HG02642 (cell line): ENCODE measurements at regions not wholly inside any gene's neighbourhood (a gene's known extent, or its start where the extent isn't known, plus 50 kb on each side); places are given as distances from the start of the nearest gene placed in this dataset.

Experiments
- ATAC-seq: cut with Tn5 transposase; IDR thresholded peaks from one replicate; pipeline ENCODE4 v1.9.1; 2021; ENCODE audit warnings: mild to moderate bottlenecking; ENCODE audit not compliant: unreplicated experiment, poor library complexity

DNA sequence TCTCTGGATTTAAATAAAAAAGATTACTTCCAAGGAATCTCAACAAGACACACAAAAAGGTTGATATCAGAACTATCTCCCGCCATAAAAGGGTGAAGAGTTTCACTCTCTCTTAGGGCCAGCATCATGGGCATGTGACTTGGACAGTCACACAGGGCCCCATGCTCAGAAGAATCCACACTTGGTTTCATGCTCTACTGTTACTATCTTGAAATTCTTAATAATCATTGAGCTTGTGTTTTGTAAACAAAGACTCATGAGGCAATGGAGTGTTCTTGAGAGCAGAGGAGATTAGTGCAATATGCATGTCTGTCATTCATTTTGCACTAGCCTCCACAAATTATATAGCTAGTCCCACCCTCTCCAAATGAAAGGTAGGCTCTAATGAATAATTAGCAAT lies 58.4 kb downstream of the HMHB1 start:
- no peak for ATAC-seq

DNA sequence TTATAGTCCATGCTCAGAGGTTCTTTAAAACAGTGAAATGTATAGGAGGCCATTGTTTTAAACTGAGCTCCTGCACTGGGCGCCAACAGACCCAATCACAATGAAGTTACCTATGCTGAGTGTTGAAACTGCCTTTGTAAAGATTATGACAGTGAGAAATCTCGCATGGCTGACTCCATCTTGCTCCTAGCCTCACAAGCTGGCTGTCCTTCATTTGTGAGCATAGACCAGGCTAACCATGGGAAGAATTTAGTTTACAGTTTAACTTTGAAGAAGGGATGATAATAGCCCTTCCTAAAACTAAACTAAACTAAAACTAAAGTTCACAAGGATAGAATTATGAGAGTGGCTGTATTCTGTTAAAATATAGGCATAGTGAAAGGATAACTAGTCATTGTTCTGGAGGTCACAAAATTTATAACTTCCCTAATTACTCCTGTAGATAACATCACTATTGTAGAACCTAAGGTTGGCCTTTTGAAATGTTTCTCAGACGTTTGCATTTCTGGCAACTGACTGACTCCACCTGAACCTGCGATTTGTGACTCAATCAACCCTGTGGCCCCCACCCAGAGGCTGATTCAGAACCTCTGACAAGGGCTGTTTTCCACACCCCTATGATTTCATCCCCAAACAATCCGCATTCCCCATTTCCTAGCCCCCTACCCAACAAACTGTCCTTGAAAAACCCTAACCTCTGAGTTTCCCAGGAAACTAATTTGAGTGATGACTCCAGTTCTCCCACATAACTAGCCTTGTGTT lies 59.1 kb downstream of the HMHB1 start:
- no peak for ATAC-seq

- no peak for ATAC-seq
These were observed 59.7 kb downstream of the HMHB1 start for GRCh38 chr5:143871672-143872071.

- no peak for ATAC-seq
These were observed 62.4 kb downstream of the HMHB1 start for GRCh38 chr5:143874312-143874711.

GRCh38 chr5:143877196-143877595 lies 65.2 kb downstream of the HMHB1 start:
- no peak for ATAC-seq

- no peak for ATAC-seq
These were observed 66.5 kb downstream of the HMHB1 start for GRCh38 chr5:143878430-143878829.

DNA sequence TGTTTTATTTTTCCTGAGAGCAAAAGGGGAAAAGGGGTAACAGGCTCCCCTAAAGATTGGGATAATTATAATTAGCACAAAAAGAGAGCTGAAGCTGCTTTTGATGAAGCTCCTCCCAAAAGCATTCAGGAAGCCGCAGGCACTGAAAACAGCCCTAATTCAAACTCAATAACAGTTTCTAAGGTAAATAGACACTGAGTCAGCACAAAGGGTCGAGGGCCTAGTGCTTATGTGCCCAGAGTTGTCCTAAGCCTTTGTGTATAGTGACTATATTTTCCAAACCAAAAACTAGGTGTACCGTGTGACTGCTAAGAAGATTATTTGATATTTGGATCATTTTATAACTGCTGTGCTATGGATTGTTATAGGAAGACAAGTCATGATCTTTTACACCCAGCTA lies 67.7 kb downstream of the HMHB1 start:
- ATAC-seq = no peak

DNA sequence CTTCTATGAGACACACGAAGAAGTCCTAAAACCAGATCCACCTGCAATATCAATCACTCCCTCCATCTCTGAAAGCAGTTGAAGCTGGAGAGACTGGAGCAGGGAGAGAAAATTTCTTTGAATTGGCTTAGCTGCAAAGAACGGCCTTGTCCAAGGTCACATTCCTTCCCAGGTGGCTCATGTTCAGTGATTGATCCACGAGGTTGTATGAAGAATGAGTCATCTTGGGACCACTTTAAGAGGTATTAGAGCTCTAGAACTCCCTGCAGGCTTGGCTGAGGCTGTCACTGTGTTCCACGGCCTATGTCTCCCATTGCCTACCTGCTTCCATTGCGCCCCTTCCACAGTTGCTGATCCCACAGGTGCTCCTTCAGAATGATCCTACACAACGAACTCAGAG lies 68.2 kb downstream of the HMHB1 start:
- ATAC-seq = no peak

DNA sequence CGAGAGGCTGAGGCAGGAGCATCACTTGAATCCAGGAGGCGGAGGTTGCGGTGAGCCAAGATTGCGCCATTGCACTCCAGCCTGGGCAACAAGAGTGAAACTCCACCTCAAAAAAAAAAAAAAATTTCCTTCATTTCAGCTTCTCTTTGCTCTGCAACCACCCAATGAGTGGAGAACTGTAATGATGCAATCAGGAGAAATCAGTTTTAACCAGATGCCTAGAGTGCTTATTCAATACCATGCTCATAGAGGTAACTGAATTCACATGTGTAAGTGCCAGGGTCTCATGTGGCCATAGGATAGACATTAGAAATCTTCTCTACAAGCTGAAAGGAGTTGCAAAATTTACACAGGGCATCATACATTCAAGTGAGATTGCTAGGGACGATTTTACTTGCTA lies 70.6 kb downstream of the HMHB1 start:
- no peak for ATAC-seq

- ATAC-seq = no peak
These were observed 74.1 kb downstream of the HMHB1 start for GRCh38 chr5:143886096-143886495.

- no peak for ATAC-seq
These were observed 75.0 kb downstream of the HMHB1 start for GRCh38 chr5:143886651-143887638.

GRCh38 chr5:143887903-143888665 lies 76.1 kb downstream of the HMHB1 start:
- no peak for ATAC-seq

GRCh38 chr5:143888912-143889311 lies 77.0 kb downstream of the HMHB1 start:
- ATAC-seq = no peak

- no peak for ATAC-seq
These were observed 78.0 kb downstream of the HMHB1 start for GRCh38 chr5:143889986-143890385.

DNA sequence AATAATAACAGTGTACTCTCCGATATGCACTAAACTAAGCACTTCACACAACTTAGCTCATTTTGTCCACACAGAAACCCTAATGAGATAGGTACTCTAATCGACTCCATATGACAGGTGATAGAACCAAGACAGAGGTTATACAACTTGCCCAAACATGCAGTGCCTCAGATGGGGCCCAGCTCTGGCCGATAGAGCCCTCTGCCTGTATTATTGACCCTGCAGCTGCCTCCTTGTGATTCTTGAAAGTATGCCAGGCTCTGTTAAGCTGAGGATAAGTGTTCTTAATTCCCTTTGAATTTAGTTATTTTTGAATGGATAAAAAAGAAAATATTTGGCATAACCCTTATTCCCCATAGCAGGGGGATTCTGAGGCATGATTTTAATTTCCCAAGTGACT lies 78.5 kb downstream of the HMHB1 start:
- ATAC-seq = no peak

DNA sequence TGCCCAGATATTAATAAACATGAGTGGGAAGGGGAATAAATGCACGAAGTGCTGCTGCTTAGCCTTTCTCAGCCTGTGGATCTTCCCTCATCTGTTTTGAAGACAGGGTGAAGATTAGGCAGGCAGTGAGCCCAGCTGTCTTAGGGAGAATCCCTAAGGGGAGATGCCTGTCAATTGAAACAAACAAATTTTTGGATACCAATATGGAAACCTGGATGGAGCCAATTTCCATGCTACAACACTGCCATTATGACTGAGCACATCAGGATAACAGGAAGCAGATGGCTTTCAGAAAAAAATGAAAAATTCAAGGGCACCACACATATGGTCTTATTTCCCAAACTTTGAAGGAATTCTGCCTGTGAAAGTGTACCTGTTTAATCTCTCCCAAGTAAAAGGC lies 80.3 kb downstream of the HMHB1 start:
- ATAC-seq = no peak

DNA sequence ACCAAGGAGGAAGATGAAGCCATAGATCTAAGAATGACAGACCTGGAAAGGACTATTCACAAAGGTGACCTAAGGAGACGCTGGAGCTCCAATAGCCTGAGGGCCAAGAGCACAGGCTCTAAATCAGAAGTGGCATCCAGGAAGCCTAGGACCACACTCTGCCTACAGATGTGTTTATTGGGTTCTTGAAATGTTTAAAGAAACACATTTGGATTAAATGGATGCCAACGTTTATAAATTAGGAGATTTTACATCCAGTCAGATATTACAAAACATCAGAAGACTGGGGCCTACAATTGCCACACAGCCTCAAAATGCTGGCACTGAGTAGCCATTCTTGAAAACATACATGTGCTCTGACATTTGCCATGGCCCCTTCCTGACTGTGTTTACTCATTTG lies 80.9 kb downstream of the HMHB1 start:
- ATAC-seq = no peak

- ATAC-seq = no peak
These were observed 81.7 kb downstream of the HMHB1 start for GRCh38 chr5:143893638-143894037.

GRCh38 chr5:143896516-143896915 lies 84.6 kb downstream of the HMHB1 start:
- ATAC-seq = no peak

- ATAC-seq = no peak
These were observed 85.0 kb downstream of the HMHB1 start for GRCh38 chr5:143896966-143897365.

GRCh38 chr5:143898381-143898780 lies 86.4 kb downstream of the HMHB1 start:
- ATAC-seq = no peak
